ENCODE measurements at regions not wholly inside any gene's neighbourhood (a gene's known extent, or its start where the extent isn't known, plus 50 kb on each side); places are given as distances from the start of the nearest gene placed in this dataset.

DNA sequence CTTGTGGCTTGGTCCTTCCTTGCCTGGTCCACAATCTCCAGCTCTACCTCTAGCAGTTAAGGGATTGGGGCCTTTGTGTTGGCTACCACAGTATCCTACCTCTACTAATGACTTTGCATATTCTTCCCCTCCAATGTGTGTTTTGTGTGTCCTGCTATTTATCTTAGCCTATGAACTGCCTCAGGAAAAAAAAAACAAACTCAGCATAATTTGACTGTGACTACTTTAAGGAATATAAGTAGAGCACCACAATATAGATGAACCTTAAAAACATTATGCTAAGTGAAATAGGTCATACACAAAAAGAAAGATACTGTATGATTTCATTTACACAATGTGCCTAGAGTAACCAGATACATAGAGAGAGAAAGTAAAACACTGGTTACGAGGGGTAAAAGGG is 61.3 kb upstream of the PTPN13 start:
- Histone ChIP-seq H3K9ac (ENCODE audit: insufficient read depth, low read length) (no peak overlapping the region), H4K20me1 (ENCODE audit: control insufficient read depth, extremely low read depth, insufficient read depth, low read length) (no peaks in the 10 kb centered on the region), H3K36me3 (ENCODE audit: control insufficient read depth, insufficient read depth, low read length) (no peaks in the 10 kb centered on the region), H3K27me3 (ENCODE audit: control insufficient read depth, insufficient read depth, low read length) (no peaks in the 10 kb centered on the region), H3K4me1 (ENCODE audit: control insufficient read depth, extremely low read depth, insufficient read depth, low read length) (no peaks in the 10 kb centered on the region), H3K4me2 (ENCODE audit: extremely low read depth, insufficient read depth, low read length) (no peak overlapping the region), H3K79me2 (ENCODE audit: control insufficient read depth, insufficient read depth, low read length) (no peaks in the 10 kb centered on the region), H3K4me3 (replicated peaks in 1 of 4; ENCODE audit: control extremely low read depth in 1 of 4, insufficient read depth in 1 of 4, low read depth in 3 of 4, low read length in 4 of 4) (no peak overlapping the region), H2AFZ (ENCODE audit: low read length) (no peak overlapping the region), H3K9me3 (ENCODE audit: control insufficient read depth, insufficient read depth, low read depth, low read length) (no peaks in the 10 kb centered on the region), H3K27ac (ENCODE audit: insufficient read depth, low read length) (no peak overlapping the region)
- no peak for DNase-seq (ENCODE audit: low read depth in 2 of 2)
- TF ChIP-seq, protein P1, sequence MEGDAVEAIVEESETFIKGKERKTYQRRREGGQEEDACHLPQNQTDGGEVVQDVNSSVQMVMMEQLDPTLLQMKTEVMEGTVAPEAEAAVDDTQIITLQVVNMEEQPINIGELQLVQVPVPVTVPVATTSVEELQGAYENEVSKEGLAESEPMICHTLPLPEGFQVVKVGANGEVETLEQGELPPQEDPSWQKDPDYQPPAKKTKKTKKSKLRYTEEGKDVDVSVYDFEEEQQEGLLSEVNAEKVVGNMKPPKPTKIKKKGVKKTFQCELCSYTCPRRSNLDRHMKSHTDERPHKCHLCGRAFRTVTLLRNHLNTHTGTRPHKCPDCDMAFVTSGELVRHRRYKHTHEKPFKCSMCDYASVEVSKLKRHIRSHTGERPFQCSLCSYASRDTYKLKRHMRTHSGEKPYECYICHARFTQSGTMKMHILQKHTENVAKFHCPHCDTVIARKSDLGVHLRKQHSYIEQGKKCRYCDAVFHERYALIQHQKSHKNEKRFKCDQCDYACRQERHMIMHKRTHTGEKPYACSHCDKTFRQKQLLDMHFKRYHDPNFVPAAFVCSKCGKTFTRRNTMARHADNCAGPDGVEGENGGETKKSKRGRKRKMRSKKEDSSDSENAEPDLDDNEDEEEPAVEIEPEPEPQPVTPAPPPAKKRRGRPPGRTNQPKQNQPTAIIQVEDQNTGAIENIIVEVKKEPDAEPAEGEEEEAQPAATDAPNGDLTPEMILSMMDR (conservative IDR thresholded peaks at IDR 0.05 in 1 of 2, IDR thresholded peaks at IDR 0.05 in 1 of 2; ENCODE audit: low read depth in 1 of 2, low read length in 2 of 2): no peak
- TF ChIP-seq EZH2 (IDR thresholded peaks at IDR 0.05; ENCODE audit: low read length, missing control alignments): no peak

DNA sequence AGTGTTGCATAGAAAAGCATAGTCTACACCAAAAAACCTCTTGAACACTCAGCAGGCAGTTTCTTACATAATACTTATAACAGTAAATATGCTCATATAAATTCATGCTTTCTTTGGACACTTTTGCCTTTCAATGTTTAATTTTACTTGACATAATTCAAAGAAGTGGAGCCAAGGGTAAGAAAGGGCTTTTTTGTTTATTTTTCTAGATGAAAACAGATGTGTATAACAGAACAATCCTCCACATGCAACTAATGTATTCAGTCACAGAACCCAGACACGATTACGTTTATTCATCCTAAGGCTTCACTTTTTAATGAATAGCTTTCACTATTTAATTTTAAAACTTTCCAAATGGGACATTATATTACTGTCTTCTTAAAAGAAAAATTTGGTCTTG is 58.0 kb upstream of the PTPN13 start:
- H3K9ac ChIP-seq (ENCODE audit: insufficient read depth, low read length): no peak overlapping the region
- H3K79me2 ChIP-seq (ENCODE audit: control insufficient read depth, insufficient read depth, low read length): no peaks in the 10 kb centered on the region
- H4K20me1 ChIP-seq (ENCODE audit: control insufficient read depth, extremely low read depth, insufficient read depth, low read length): no peaks in the 10 kb centered on the region
- no peaks in the 10 kb centered on the region for H3K36me3 ChIP-seq (ENCODE audit: control insufficient read depth, insufficient read depth, low read length)
- H3K4me3 ChIP-seq (replicated peaks in 1 of 4; ENCODE audit: control extremely low read depth in 1 of 4, insufficient read depth in 1 of 4, low read depth in 3 of 4, low read length in 4 of 4): no peak overlapping the region
- no peak overlapping the region for H3K27ac ChIP-seq (ENCODE audit: insufficient read depth, low read length)
- no peak overlapping the region for H3K4me2 ChIP-seq (ENCODE audit: extremely low read depth, insufficient read depth, low read length)
- H3K27me3 ChIP-seq (ENCODE audit: control insufficient read depth, insufficient read depth, low read length): no peaks in the 10 kb centered on the region
- no peak overlapping the region for H2AFZ ChIP-seq (ENCODE audit: low read length)
- DNase-seq (ENCODE audit: low read depth in 2 of 2): peak in 1 of 2 donors; percentile 63
- no peak for TF ChIP-seq EZH2 (IDR thresholded peaks at IDR 0.05; ENCODE audit: low read length, missing control alignments)
- TF ChIP-seq, protein P1 (conservative IDR thresholded peaks at IDR 0.05 in 1 of 2, IDR thresholded peaks at IDR 0.05 in 1 of 2; ENCODE audit: low read depth in 1 of 2, low read length in 2 of 2): no peak
- no peaks in the 10 kb centered on the region for H3K4me1 ChIP-seq (ENCODE audit: control insufficient read depth, extremely low read depth, insufficient read depth, low read length)
- H3K9me3 ChIP-seq (ENCODE audit: control insufficient read depth, insufficient read depth, low read depth, low read length): no peaks in the 10 kb centered on the region

DNA sequence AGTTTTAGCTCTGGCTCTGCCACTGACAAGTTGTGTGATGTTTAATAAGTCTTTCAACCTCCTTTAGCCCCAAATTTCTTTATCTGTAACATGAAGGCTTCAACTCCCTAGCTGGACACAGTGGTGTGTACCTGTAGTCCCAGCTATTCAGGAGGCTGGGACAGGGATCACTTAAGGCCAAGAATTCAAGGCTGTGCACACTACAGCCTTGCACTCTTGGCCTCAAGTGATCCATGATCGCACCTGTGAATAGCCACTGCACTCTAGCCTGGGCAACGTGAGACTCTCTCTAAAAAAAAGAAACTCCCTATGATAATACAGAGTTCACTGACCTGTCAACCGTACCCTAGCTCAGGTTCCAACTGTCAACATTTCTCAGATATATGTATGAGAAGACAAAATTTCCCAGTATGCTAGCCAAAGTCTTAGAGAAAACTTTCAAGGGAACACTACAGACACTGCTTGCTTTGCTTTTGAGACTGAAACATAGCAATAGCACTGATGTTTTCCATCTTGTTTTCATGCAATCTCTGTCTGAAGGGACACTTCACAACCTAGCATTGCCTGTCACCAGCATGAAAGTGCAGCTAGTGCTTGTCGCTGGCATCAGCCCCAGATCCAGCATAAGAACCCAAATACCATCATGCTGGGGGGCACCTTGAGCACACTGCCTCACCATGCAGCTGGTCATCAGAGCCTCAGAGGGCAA is 51.6 kb upstream of the PTPN13 start:
- no peak overlapping the region for H3K27ac ChIP-seq (ENCODE audit: insufficient read depth, low read length)
- H3K27me3 ChIP-seq (ENCODE audit: control insufficient read depth, insufficient read depth, low read length): no peaks in the 10 kb centered on the region
- no peaks in the 10 kb centered on the region for H3K36me3 ChIP-seq (ENCODE audit: control insufficient read depth, insufficient read depth, low read length)
- H3K9ac ChIP-seq (ENCODE audit: insufficient read depth, low read length): no peak overlapping the region
- no peaks in the 10 kb centered on the region for H3K79me2 ChIP-seq (ENCODE audit: control insufficient read depth, insufficient read depth, low read length)
- no peaks in the 10 kb centered on the region for H3K9me3 ChIP-seq (ENCODE audit: control insufficient read depth, insufficient read depth, low read depth, low read length)
- H3K4me1 ChIP-seq (ENCODE audit: control insufficient read depth, extremely low read depth, insufficient read depth, low read length): no peaks in the 10 kb centered on the region
- H3K4me3 ChIP-seq (replicated peaks in 1 of 4; ENCODE audit: control extremely low read depth in 1 of 4, insufficient read depth in 1 of 4, low read depth in 3 of 4, low read length in 4 of 4): no peak overlapping the region
- H4K20me1 ChIP-seq (ENCODE audit: control insufficient read depth, extremely low read depth, insufficient read depth, low read length): no peaks in the 10 kb centered on the region
- DNase-seq (ENCODE audit: low read depth in 2 of 2): no peak
- H3K4me2 ChIP-seq (ENCODE audit: extremely low read depth, insufficient read depth, low read length): no peak overlapping the region
- TF ChIP-seq, protein P1 (conservative IDR thresholded peaks at IDR 0.05 in 1 of 2, IDR thresholded peaks at IDR 0.05 in 1 of 2; ENCODE audit: low read depth in 1 of 2, low read length in 2 of 2): no peak
- no peak for TF ChIP-seq EZH2 (IDR thresholded peaks at IDR 0.05; ENCODE audit: low read length, missing control alignments)
- no peak overlapping the region for H2AFZ ChIP-seq (ENCODE audit: low read length)
